GM23248 (cell line): ENCODE measurements at regions not wholly inside any gene's neighbourhood (a gene's known extent, or its start where the extent isn't known, plus 50 kb on each side); places are given as distances from the start of the nearest gene placed in this dataset.

Experiments used
- EZH2 ChIP-seq: fragments of 200-600 bp; sonication (generic); IDR thresholded peaks from 2 replicates; pipeline ENCODE4 v1.6.1; 2018; ENCODE audit warnings: antibody characterized with exemption, mild to moderate bottlenecking; ENCODE audit not compliant: insufficient read depth, poor library complexity, severe bottlenecking
- EZH2phosphoT487 ChIP-seq: fragments of 200-600 bp; sonication (generic); IDR thresholded peaks from 2 replicates; pipeline ENCODE4 v1.6.1; 2018; ENCODE audit warnings: antibody characterized with exemption, moderate library complexity, mild to moderate bottlenecking, low read depth; ENCODE audit not compliant: insufficient read depth

- TF ChIP-seq EZH2 (no peak), EZH2phosphoT487 (no peak)
Observed at GRCh38 chr17:65307081-65307960, 170.2 kb downstream of the RGS9 start.
